Nephron (organoid): ENCODE measurements at regions not wholly inside any gene's neighbourhood (a gene's known extent, or its start where the extent isn't known, plus 50 kb on each side); places are given as distances from the start of the nearest gene placed in this dataset.

Source experiments
- H3K27ac Mint-ChIP-seq, 3 experiments: 2 replicates each; pipeline ENCODE4 v1.8.0; 2020; ENCODE audit warnings: mixed read lengths in 3 of 3, mild to moderate bottlenecking in 2 of 3, moderate library complexity in 1 of 3
- H3K27me3 Mint-ChIP-seq: 2 replicates; pipeline ENCODE4 v1.8.0; 2021; ENCODE audit warnings: low read depth, mild to moderate bottlenecking, moderate library complexity, mixed read lengths
- H3K36me3 Mint-ChIP-seq: 2 replicates; pipeline ENCODE4 v1.8.0; 2020; ENCODE audit warnings: low read depth, mixed read lengths
- H3K4me1 Mint-ChIP-seq: 2 replicates; pipeline ENCODE4 v1.8.0; 2020; ENCODE audit warnings: mixed read lengths
- H3K4me3 Mint-ChIP-seq, 3 experiments: 2 replicates each; pipeline ENCODE4 v1.8.0; 2020; ENCODE audit warnings: mild to moderate bottlenecking in 3 of 3, mixed read lengths in 3 of 3, moderate library complexity in 2 of 3
- H3K9me3 Mint-ChIP-seq: 2 replicates; pipeline ENCODE4 v1.8.0; 2020; ENCODE audit warnings: mixed read lengths
- TF ChIP-seq, protein P1 (sequence below), 3 experiments: fragments of 200-600 bp; sonication (generic); IDR thresholded peaks; one replicate each; pipeline ENCODE4 v1.5.0; 2021; ENCODE audit warnings: antibody characterized with exemption in 3 of 3; ENCODE audit not compliant: unreplicated experiment in 3 of 3

DNA sequence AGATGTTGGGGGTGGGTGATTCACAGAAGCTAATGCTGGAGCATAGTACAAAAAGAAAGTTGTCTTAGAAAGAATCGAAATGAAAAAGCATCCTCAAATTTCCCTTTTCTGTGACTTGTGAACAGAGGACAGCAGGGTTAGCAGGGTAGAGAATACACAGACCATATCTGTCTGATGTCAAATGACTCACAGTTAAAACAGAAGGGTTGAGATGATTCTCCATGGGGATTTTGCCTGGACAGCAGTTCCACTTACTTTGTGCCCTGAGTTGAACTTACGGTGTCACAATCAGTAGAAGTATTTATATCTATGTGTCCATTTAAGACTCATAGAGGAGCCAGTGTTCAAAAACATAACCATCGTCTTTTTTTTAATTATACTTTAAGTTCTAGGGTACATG is 801.6 kb downstream of the KCTD16 start:
- Mint-ChIP-seq H3K27ac (no peak overlapping the region), H3K4me3 (no peak overlapping the region), H3K36me3 (peaks cover 4% of the 10 kb centered on the region), H3K9me3 (peaks cover 18% of the 10 kb centered on the region), H3K27me3 (no peaks in the 10 kb centered on the region), H3K4me1 (no peaks in the 10 kb centered on the region)
- TF ChIP-seq, protein P1, sequence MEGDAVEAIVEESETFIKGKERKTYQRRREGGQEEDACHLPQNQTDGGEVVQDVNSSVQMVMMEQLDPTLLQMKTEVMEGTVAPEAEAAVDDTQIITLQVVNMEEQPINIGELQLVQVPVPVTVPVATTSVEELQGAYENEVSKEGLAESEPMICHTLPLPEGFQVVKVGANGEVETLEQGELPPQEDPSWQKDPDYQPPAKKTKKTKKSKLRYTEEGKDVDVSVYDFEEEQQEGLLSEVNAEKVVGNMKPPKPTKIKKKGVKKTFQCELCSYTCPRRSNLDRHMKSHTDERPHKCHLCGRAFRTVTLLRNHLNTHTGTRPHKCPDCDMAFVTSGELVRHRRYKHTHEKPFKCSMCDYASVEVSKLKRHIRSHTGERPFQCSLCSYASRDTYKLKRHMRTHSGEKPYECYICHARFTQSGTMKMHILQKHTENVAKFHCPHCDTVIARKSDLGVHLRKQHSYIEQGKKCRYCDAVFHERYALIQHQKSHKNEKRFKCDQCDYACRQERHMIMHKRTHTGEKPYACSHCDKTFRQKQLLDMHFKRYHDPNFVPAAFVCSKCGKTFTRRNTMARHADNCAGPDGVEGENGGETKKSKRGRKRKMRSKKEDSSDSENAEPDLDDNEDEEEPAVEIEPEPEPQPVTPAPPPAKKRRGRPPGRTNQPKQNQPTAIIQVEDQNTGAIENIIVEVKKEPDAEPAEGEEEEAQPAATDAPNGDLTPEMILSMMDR (IDR thresholded peaks at IDR 0.05; ENCODE audit: unreplicated experiment in 3 of 3): no peak

DNA sequence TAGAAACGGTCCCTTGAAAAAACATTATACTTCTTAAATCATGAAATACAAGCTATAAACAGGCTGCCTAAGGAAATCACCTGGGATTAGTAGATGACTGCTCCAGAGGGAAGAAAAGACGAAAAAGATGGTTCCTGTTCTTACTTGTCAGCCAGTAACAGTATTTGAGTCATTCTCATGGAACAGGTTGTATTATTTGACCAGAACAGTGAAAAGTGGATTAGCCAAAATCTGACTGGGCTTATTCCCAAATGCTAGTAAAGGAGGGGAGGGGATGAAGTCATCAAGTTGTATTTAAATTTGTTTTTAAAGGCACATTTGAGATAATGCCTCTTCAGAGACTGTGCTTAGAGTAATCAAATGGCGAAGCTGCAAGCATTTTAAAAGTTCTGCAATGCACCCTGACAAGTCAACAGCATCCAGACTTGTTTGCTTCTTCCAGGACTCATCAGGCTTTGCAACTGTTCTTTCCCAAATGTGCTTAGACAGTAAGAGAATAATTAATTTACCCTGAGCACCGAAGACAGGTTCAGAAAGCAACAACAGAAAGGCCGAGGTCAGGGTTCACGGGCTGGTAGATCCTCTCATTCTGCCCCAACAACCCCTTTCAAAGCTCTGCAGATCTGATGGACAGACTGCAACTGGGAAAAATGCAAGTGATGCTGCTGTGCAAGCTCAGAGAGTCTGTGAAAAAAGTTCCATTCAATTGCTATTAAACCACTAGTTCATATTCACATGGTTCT is 800.6 kb downstream of the KCTD16 start:
- no peak overlapping the region for H3K27ac Mint-ChIP-seq
- H3K9me3 Mint-ChIP-seq: peaks cover 18% of the 10 kb centered on the region
- TF ChIP-seq, protein P1 (IDR thresholded peaks at IDR 0.05; ENCODE audit: unreplicated experiment in 3 of 3): no peak
- no peak overlapping the region for H3K4me3 Mint-ChIP-seq
- H3K36me3 Mint-ChIP-seq: peaks cover 7% of the 10 kb centered on the region
- H3K27me3 Mint-ChIP-seq: no peaks in the 10 kb centered on the region
- H3K4me1 Mint-ChIP-seq: no peaks in the 10 kb centered on the region

DNA sequence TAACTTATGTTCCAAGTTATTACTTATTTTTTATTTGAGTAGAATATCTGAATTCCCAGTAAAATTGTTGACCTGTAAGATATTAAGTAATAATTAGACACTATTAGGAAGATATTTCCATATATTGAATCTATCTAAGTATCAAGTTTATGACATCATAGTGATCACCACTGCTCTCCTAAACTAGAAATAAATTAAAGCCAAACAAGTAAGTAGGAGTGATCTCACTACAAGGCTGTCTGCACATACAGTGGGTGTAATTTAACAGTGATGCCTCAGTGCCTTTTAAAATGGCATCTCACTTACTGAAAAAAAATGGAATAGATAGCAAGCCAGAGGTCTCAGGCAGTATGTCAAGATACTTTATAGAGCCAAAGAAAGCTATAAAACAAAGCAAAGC is 789.6 kb downstream of the KCTD16 start:
- Mint-ChIP-seq H3K4me1 (peaks cover 11% of the 10 kb centered on the region), H3K27ac (no peak overlapping the region), H3K27me3 (no peaks in the 10 kb centered on the region), H3K4me3 (no peak overlapping the region), H3K9me3 (peaks cover 3% of the 10 kb centered on the region), H3K36me3 (no peaks in the 10 kb centered on the region)
- TF ChIP-seq, protein P1 (IDR thresholded peaks at IDR 0.05; ENCODE audit: unreplicated experiment in 3 of 3): no peak

DNA sequence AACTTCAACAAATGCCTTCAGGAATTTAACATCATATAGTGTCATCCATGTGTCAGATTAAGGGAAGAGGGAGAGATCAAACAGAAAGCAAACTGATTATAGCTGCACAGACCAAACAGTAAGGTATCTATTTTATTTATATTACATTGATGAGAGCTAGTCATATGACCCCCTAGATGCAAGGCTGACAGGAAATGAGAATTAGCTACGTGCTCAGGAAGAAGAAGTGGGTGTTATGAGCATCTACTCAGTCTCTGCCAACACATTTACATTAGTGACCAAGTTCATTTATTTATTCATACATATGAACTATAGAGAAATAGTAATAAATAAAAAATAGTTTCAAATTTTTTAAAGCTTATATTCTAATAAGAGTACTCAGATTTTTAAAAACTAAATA is 787.3 kb downstream of the KCTD16 start:
- no peaks in the 10 kb centered on the region for H3K27me3 Mint-ChIP-seq
- peaks cover 3% of the 10 kb centered on the region for H3K9me3 Mint-ChIP-seq
- TF ChIP-seq, protein P1 (IDR thresholded peaks at IDR 0.05; ENCODE audit: unreplicated experiment in 3 of 3): no peak
- H3K36me3 Mint-ChIP-seq: no peaks in the 10 kb centered on the region
- peaks cover 11% of the 10 kb centered on the region for H3K4me1 Mint-ChIP-seq
- H3K4me3 Mint-ChIP-seq: no peak overlapping the region
- H3K27ac Mint-ChIP-seq: no peak overlapping the region

DNA sequence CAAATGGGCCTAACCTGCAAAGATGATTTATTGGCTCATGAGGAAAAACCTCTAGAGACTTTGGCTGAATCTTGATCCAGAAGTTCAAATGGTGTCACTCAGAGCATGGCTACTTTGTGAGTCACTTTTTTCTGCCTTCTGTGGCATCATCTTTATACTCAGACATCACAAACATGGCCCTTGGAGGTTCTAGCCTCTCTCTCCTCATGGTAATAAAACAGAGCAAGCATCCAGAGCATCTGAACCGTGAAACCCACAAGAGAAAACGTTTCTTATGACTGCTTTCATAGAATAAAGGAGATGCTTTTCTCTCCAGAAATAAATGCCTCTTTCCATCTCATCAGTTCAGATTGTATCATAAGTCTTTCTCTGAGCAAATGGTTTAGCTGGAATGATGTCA is 780.3 kb downstream of the KCTD16 start:
- TF ChIP-seq, protein P1 (IDR thresholded peaks at IDR 0.05; ENCODE audit: unreplicated experiment in 3 of 3): no peak
- Mint-ChIP-seq H3K9me3 (peaks cover 3% of the 10 kb centered on the region), H3K4me3 (no peak overlapping the region), H3K27me3 (no peaks in the 10 kb centered on the region), H3K36me3 (no peaks in the 10 kb centered on the region), H3K27ac (no peak overlapping the region), H3K4me1 (no peaks in the 10 kb centered on the region)

DNA sequence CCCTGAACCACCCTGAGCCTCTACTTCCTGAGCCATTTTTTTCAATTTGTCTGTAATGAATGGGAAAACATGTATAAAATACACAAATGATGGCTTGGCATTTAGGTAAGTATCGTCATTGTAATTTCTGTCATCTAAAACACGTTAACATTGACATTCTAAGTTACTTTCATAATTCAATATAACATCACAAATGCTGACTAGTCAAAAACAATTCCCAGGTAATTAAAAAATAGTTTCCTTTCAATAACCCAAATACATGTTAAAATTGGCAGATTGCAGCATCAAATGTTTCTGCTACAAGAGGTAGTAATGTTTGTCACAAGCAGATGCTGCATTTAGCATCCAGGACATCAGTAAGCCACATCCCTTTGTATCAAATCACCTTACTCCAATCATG is 776.4 kb downstream of the KCTD16 start:
- no peak overlapping the region for H3K27ac Mint-ChIP-seq
- H3K4me1 Mint-ChIP-seq: no peaks in the 10 kb centered on the region
- no peaks in the 10 kb centered on the region for H3K27me3 Mint-ChIP-seq
- no peaks in the 10 kb centered on the region for H3K9me3 Mint-ChIP-seq
- no peak overlapping the region for H3K4me3 Mint-ChIP-seq
- no peaks in the 10 kb centered on the region for H3K36me3 Mint-ChIP-seq
- TF ChIP-seq, protein P1 (IDR thresholded peaks at IDR 0.05; ENCODE audit: unreplicated experiment in 3 of 3): no peak
